Upper lobe of left lung (tissue), 4 donors: ENCODE measurements at regions not wholly inside any gene's neighbourhood (a gene's known extent, or its start where the extent isn't known, plus 50 kb on each side); places are given as distances from the start of the nearest gene placed in this dataset.

Experiments used
- CTCF ChIP-seq, 6 experiments: fragments of 450-650 bp in 4 of 6; fragments of 200-600 bp in 2 of 6; sonication (generic) in 2 of 6; IDR thresholded peaks; one replicate each; pipeline ENCODE4 v1.5.1; 2016 to 2019; ENCODE audit warnings: antibody characterized with exemption in 6 of 6
- EP300 ChIP-seq, 4 donors: sonication (generic); formaldehyde crosslinking; IDR thresholded peaks; one replicate each; pipeline ENCODE4 v1.5.1; 2017; ENCODE audit warnings: antibody characterized with exemption in 4 of 4, control low read depth in 2 of 4
- POLR2A ChIP-seq, 4 donors: fragments of 450-650 bp; IDR thresholded peaks; one replicate each; pipeline ENCODE4 v1.5.1; 2016 to 2017; ENCODE audit warnings: antibody characterized with exemption in 4 of 4, mild to moderate bottlenecking in 2 of 4
- POLR2AphosphoS5 ChIP-seq, 2 donors: sonication (generic); formaldehyde crosslinking; IDR thresholded peaks; one replicate each; pipeline ENCODE4 v1.5.1; 2017; ENCODE audit warnings: antibody characterized with exemption in 2 of 2

GRCh38 chr4:188934320-188934962, 795.2 kb downstream of the TRIML1 start:
- TF ChIP-seq CTCF (IDR thresholded peaks at IDR 0.05) (no peak), POLR2A (IDR thresholded peaks at IDR 0.05) (no peak), POLR2AphosphoS5 (IDR thresholded peaks at IDR 0.05) (no peak), EP300 (IDR thresholded peaks at IDR 0.05) (no peak)
